Type B pancreatic cell (in vitro differentiated cells): ENCODE measurements at regions not wholly inside any gene's neighbourhood (a gene's known extent, or its start where the extent isn't known, plus 50 kb on each side); places are given as distances from the start of the nearest gene placed in this dataset.

ENCODE experiments used
- DNase-seq: peaks from one replicate; pipeline ENCODE4 v3.0.0; 2021; ENCODE audit warnings: mixed read lengths; ENCODE audit not compliant: unreplicated experiment; ENCODE audit errors: extremely low spot score
- H3K27ac Mint-ChIP-seq: 2 replicates; pipeline ENCODE4 v1.8.0; 2021; ENCODE audit warnings: mild to moderate bottlenecking, mixed read lengths
- H3K27me3 Mint-ChIP-seq: 2 replicates; pipeline ENCODE4 v1.8.0; 2021; ENCODE audit warnings: mixed read lengths
- H3K36me3 Mint-ChIP-seq: 2 replicates; pipeline ENCODE4 v1.8.0; 2021; ENCODE audit warnings: mixed read lengths
- H3K4me1 Mint-ChIP-seq: one replicate; pipeline ENCODE4 v1.8.0; 2021; ENCODE audit warnings: mixed read lengths; ENCODE audit not compliant: unreplicated experiment
- H3K4me3 Mint-ChIP-seq: 2 replicates; pipeline ENCODE4 v1.8.0; 2021; ENCODE audit warnings: mild to moderate bottlenecking, mixed read lengths
- H3K9me3 Mint-ChIP-seq: 2 replicates; pipeline ENCODE4 v1.8.0; 2021; ENCODE audit warnings: mixed read lengths
- CTCF ChIP-seq: fragments of 200-600 bp; sonication (generic); conservative IDR thresholded peaks from 2 replicates; pipeline ENCODE4 v1.5.0; 2021; ENCODE audit warnings: antibody characterized with exemption, mild to moderate bottlenecking

GRCh38 chr4:155571184-155571944 is 95.3 kb upstream of the GUCY1A1 start:
- Mint-ChIP-seq H3K4me1 (peaks cover 7% of the 10 kb centered on the region), H3K36me3 (no peaks in the 10 kb centered on the region), H3K4me3 (no peak overlapping the region), H3K9me3 (no peaks in the 10 kb centered on the region), H3K27me3 (no peaks in the 10 kb centered on the region), H3K27ac (no peak overlapping the region)
- TF ChIP-seq CTCF, result no peak
- DNase-seq, result no peak

- Mint-ChIP-seq H3K27me3 (no peaks in the 10 kb centered on the region), H3K4me3 (no peak overlapping the region), H3K36me3 (no peaks in the 10 kb centered on the region), H3K4me1 (peaks cover 11% of the 10 kb centered on the region), H3K9me3 (no peaks in the 10 kb centered on the region), H3K27ac (no peak overlapping the region)
- TF ChIP-seq CTCF, result no peak
- DNase-seq, result no peak
These were observed 96.0 kb upstream of the GUCY1A1 start for GRCh38 chr4:155570661-155571060.

- DNase-seq, result no peak
- no peak overlapping the region for H3K27ac Mint-ChIP-seq
- no peak for TF ChIP-seq CTCF
- no peaks in the 10 kb centered on the region for H3K27me3 Mint-ChIP-seq
- H3K4me3 Mint-ChIP-seq, result no peak overlapping the region
- H3K4me1 Mint-ChIP-seq, result peaks cover 11% of the 10 kb centered on the region
- no peaks in the 10 kb centered on the region for H3K36me3 Mint-ChIP-seq
- no peaks in the 10 kb centered on the region for H3K9me3 Mint-ChIP-seq
These were observed 96.6 kb upstream of the GUCY1A1 start for GRCh38 chr4:155569960-155570515.

- Mint-ChIP-seq H3K27me3 (no peaks in the 10 kb centered on the region), H3K27ac (no peak overlapping the region), H3K4me1 (peaks cover 11% of the 10 kb centered on the region), H3K36me3 (no peaks in the 10 kb centered on the region), H3K9me3 (no peaks in the 10 kb centered on the region), H3K4me3 (no peak overlapping the region)
- TF ChIP-seq CTCF, result no peak
- DNase-seq, result no peak
These were observed 97.2 kb upstream of the GUCY1A1 start for GRCh38 chr4:155569471-155569870.

GRCh38 chr4:155568641-155569220 is 97.9 kb upstream of the GUCY1A1 start:
- Mint-ChIP-seq H3K36me3 (no peaks in the 10 kb centered on the region), H3K4me3 (no peak overlapping the region), H3K9me3 (no peaks in the 10 kb centered on the region), H3K27me3 (no peaks in the 10 kb centered on the region), H3K4me1 (peaks cover 11% of the 10 kb centered on the region), H3K27ac (no peak overlapping the region)
- TF ChIP-seq CTCF, result no peak
- no peak for DNase-seq
